HepG2 (cell line): ENCODE measurements at regions not wholly inside any gene's neighbourhood (a gene's known extent, or its start where the extent isn't known, plus 50 kb on each side); places are given as distances from the start of the nearest gene placed in this dataset.

Experiments
- ATAC-seq: fragments of 200-7000 bp; cut with Tn5 transposase; 3 replicates; pipeline ENCODE4 v1.9.1; 2020; ENCODE audit warnings: mild to moderate bottlenecking, moderate library complexity
- BruUV-seq: library from RNA; stranded (reverse); fragments of 400-500 nt; replicated peaks from 2 replicates; lab custom pipeline; 2021; lab: Mats Ljungman, UMichigan
- CTCF ChIA-PET: fragments of 300-600 bp; formaldehyde crosslinking; extraction: SDS; loops from one replicate; lab custom pipeline; 2021; ENCODE audit warnings: low total read pairs, inconsistent platforms, low intra/inter-chr PET ratio; lab: Yijun Ruan, JAX
- POLR2A ChIA-PET: fragments of 350-600 bp; sonication (Branson Sonifier 250); formaldehyde crosslinking; loops from one replicate; lab custom pipeline; 2020; ENCODE audit warnings: antibody characterized with exemption, inconsistent platforms; lab: Yijun Ruan, JAX
- DNase-seq: peaks from one replicate; pipeline ENCODE4 v3.0.0-alpha.2; 2015; ENCODE audit warnings: low spot score
- FAIRE-seq: peaks from 3 replicates; lab custom pipeline; 2011; peaks lifted over from hg19 to GRCh38; lab: Jason Lieb, UNC
- H2AFZ ChIP-seq: one replicate; pipeline ENCODE4 v1.6.1; 2011; ENCODE audit warnings: low read length, inconsistent platforms
- H3K27ac ChIP-seq: fragments of 300-600 bp; 3 replicates; pipeline ENCODE4 v1.8.0; 2011; ENCODE audit warnings: mixed run types, mild to moderate bottlenecking, mixed read lengths, low read length, inconsistent platforms; ENCODE audit not compliant: insufficient read depth; ENCODE audit errors: extremely low read length
- H3K27me3 ChIP-seq, 2 experiments: fragments of 200-600 bp in 1 of 2; 2 replicates in 1 of 2; 3 replicates in 1 of 2; pipeline versions ENCODE4 v1.6.0 to v1.8.0; 2011; ENCODE audit warnings: low read length in 2 of 2, mild to moderate bottlenecking in 2 of 2, moderate library complexity in 2 of 2, inconsistent platforms in 1 of 2; ENCODE audit not compliant: insufficient read depth in 2 of 2, control insufficient read depth in 1 of 2
- H3K36me3 ChIP-seq, 2 experiments: fragments of 200-600 bp in 1 of 2; replicated peaks in 1 of 2; 2 replicates in 1 of 2; 3 replicates in 1 of 2; pipeline versions ENCODE4 v1.5.1 to v1.8.0; 2011; ENCODE audit warnings: low read length in 2 of 2, inconsistent platforms in 1 of 2; ENCODE audit not compliant: insufficient read depth in 2 of 2, control insufficient read depth in 1 of 2
- H3K4me1 ChIP-seq: 2 replicates; pipeline ENCODE4 v1.5.1; 2012; ENCODE audit warnings: low read length, inconsistent platforms; ENCODE audit not compliant: insufficient read depth
- H3K4me2 ChIP-seq: 2 replicates; pipeline ENCODE4 v1.6.0; 2011; ENCODE audit warnings: low read depth, low read length, inconsistent platforms
- H3K4me3 ChIP-seq, 3 experiments: fragments of 200-600 bp in 1 of 3; sonication (generic), shearing (Covaris generic) in 1 of 3; replicated peaks in 1 of 3; 2 replicates each; pipeline ENCODE4 v1.5.1; 2011 to 2016; ENCODE audit warnings: low read length in 3 of 3, inconsistent platforms in 2 of 3, low read depth in 2 of 3, mild to moderate bottlenecking in 2 of 3, control low read depth in 1 of 3, mixed read lengths in 1 of 3; ENCODE audit not compliant: insufficient read depth in 1 of 3
- H3K79me2 ChIP-seq: one replicate; pipeline ENCODE4 v1.6.1; 2011; ENCODE audit warnings: low read length, inconsistent platforms; ENCODE audit not compliant: insufficient read depth
- H3K9ac ChIP-seq: 2 replicates; pipeline ENCODE4 v1.6.0; 2011; ENCODE audit warnings: mild to moderate bottlenecking, low read depth, low read length, inconsistent platforms; ENCODE audit not compliant: insufficient read depth
- H3K9me3 ChIP-seq: 2 replicates; pipeline ENCODE4 v1.5.1; 2012; ENCODE audit warnings: mild to moderate bottlenecking, low read length
- H4K20me1 ChIP-seq: 2 replicates; pipeline ENCODE4 v1.6.0; 2011; ENCODE audit warnings: inconsistent platforms, mild to moderate bottlenecking, low read length, moderate library complexity; ENCODE audit not compliant: insufficient read depth
- ATRX ChIP-seq: sonication (generic); formaldehyde crosslinking; IDR thresholded peaks from 2 replicates; pipeline ENCODE4 v1.4.0; 2020; ENCODE audit warnings: missing genetic modification reagents, borderline replicate concordance
- CBX1 ChIP-seq: IDR thresholded peaks from one replicate; pipeline ENCODE4 v1.6.1; 2016; ENCODE audit warnings: antibody characterized with exemption, low read depth
- MEF2D ChIP-seq: sonication (generic); formaldehyde crosslinking; IDR thresholded peaks from 2 replicates; pipeline ENCODE4 v1.5.1; 2020; ENCODE audit warnings: mild to moderate bottlenecking, missing genetic modification reagents
- NFE2 ChIP-seq: sonication (generic); formaldehyde crosslinking; IDR thresholded peaks from 2 replicates; pipeline ENCODE4 v1.4.0; 2020; ENCODE audit warnings: missing genetic modification reagents
- SNAPC4 ChIP-seq: sonication (generic); formaldehyde crosslinking; IDR thresholded peaks from 2 replicates; pipeline ENCODE4 v1.4.0; 2020; ENCODE audit warnings: mild to moderate bottlenecking, missing genetic modification reagents
- ZBED4 ChIP-seq: sonication (generic); formaldehyde crosslinking; IDR thresholded peaks from 2 replicates; pipeline ENCODE4 v1.4.0; 2020; ENCODE audit warnings: missing genetic modification reagents, borderline replicate concordance
- ZBTB2 ChIP-seq: sonication (generic); formaldehyde crosslinking; IDR thresholded peaks from 2 replicates; pipeline ENCODE4 v1.8.0; 2022; ENCODE audit warnings: low read depth, missing genetic modification reagents
- ZFY ChIP-seq: sonication (generic); formaldehyde crosslinking; IDR thresholded peaks from 2 replicates; pipeline ENCODE4 v1.4.0; 2020; ENCODE audit warnings: missing genetic modification reagents
- ZNF10 ChIP-seq: sonication (generic); formaldehyde crosslinking; IDR thresholded peaks from 2 replicates; pipeline ENCODE4 v1.4.0; 2020; ENCODE audit warnings: mild to moderate bottlenecking, low read depth, missing genetic modification reagents, borderline replicate concordance
- ZNF280B ChIP-seq: sonication (generic); formaldehyde crosslinking; IDR thresholded peaks from 2 replicates; pipeline ENCODE4 v1.5.0; 2020; ENCODE audit warnings: missing genetic modification reagents, mild to moderate bottlenecking, borderline replicate concordance
- ZNF326 ChIP-seq: sonication (generic); formaldehyde crosslinking; IDR thresholded peaks from 2 replicates; pipeline ENCODE4 v1.4.0; 2020; ENCODE audit warnings: missing genetic modification reagents, borderline replicate concordance
- ZNF569 ChIP-seq: sonication (generic); formaldehyde crosslinking; IDR thresholded peaks from 2 replicates; pipeline ENCODE4 v1.5.0; 2020; ENCODE audit warnings: mild to moderate bottlenecking, missing genetic modification reagents, moderate library complexity, borderline replicate concordance
- WGBS: methylation state at CpG from one replicate; pipeline ENCODE4 v1.1.6; 2017; ENCODE audit warnings: low lambda C conversion rate; 5-methylcytosine and 5-hydroxymethylcytosine counted together
- in situ Hi-C: cut with HindIII; loops from 2 replicates; pipeline ENCODE4 v1.10.0; 2017; ENCODE audit warnings: low pct_unique_long_range_greater_than_20kb; ENCODE audit not compliant: extremely low pct_ligation_motif_present
- intact Hi-C: fragments of 100-400 bp; cut with micrococcal nuclease; formaldehyde crosslinking; loops from one replicate; pipeline ENCODE4 v1.10.0; 2022; ENCODE audit not compliant: unreplicated experiment

GRCh38 chr11:128181984-128182383 is 405.4 kb downstream of the ETS1 start (continued):
- no peak for TF ChIP-seq SNAPC4 (CRISPR knock-in tag)

DNA sequence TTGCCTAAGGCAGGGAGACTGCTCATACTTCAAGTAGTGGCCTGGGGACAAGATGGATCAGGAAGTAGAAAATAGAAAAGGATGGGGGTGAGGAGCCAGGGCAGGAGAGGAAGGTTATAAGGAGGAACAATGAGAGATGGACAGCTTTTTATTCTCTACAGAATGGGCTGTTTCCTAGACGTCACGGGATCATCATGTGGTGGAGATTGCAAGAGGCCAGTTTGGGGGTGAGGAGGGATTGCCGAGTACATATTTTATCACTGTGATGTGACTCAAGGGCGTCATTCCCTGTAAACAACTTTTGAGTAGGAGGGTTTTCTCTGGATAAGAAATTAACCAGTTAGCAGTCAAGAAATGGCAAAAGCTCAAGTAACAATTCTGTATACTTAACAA is 406.3 kb downstream of the ETS1 start:
- Histone ChIP-seq H3K4me1 (no peaks in the 10 kb centered on the region), H3K79me2 (no peaks in the 10 kb centered on the region), H3K36me3 (no peaks in the 10 kb centered on the region), H3K9me3 (no peaks in the 10 kb centered on the region), H2AFZ (no peak overlapping the region), H3K9ac (no peak overlapping the region), H3K4me3 (no peak overlapping the region), H3K27ac (no peak overlapping the region), H3K4me2 (no peak overlapping the region), H3K27me3 (no peaks in the 10 kb centered on the region), H4K20me1 (no peaks in the 10 kb centered on the region)
- TF ChIP-seq ZFY, result no peak
- no peak for TF ChIP-seq ZNF569 (CRISPR knock-in tag)
- TF ChIP-seq CBX1, result no peak
- TF ChIP-seq ATRX (CRISPR knock-in tag), result no peak
- TF ChIP-seq ZNF10 (CRISPR knock-in tag), result no peak
- TF ChIP-seq ZNF326 (CRISPR knock-in tag), result no peak
- no peak for TF ChIP-seq MEF2D (CRISPR knock-in tag)
- TF ChIP-seq ZNF280B, result no peak
- TF ChIP-seq ZBED4, result no peak
- TF ChIP-seq ZBTB2 (CRISPR knock-in tag), result no peak
- no peak for TF ChIP-seq NFE2 (CRISPR knock-in tag)
- 3% methylated on average over 4 of the region's 4 CpGs for WGBS
- intact Hi-C loops (no loop called here), in situ Hi-C loops (no loop called here)
- DNase-seq (no peak), FAIRE-seq (no peak), ATAC-seq (no peak)
- POLR2A ChIA-PET, result no interaction called here
- CTCF ChIA-PET, result no interaction called here
- no TSS peak for BruUV-seq
